A549 (cell line): ENCODE measurements at regions not wholly inside any gene's neighbourhood (a gene's known extent, or its start where the extent isn't known, plus 50 kb on each side); places are given as distances from the start of the nearest gene placed in this dataset.

ENCODE experiments used
- ATAC-seq, 2 experiments: fragments of 200-7000 bp in 1 of 2; fragments of >200 bp in 1 of 2; cut with Nextera tagmentation in 1 of 2; cut with Tn5 transposase in 1 of 2; 3 replicates each; pipeline versions ENCODE4 v1.8.0 to v1.9.1; 2018 to 2020; ENCODE audit warnings: mild to moderate bottlenecking in 1 of 2, moderate library complexity in 1 of 2
- CTCF ChIA-PET: fragments of 300-600 bp; sonication (Branson Sonifier 250); formaldehyde crosslinking; extraction: SDS; loops from one replicate; lab custom pipeline; 2021; ENCODE audit warnings: antibody characterized with exemption, inconsistent platforms; lab: Yijun Ruan, JAX
- POLR2A ChIA-PET: fragments of 350-600 bp; formaldehyde crosslinking; extraction: SDS; loops from one replicate; lab custom pipeline; 2021; ENCODE audit warnings: antibody characterized with exemption, inconsistent platforms; lab: Yijun Ruan, JAX
- DNase-seq, 2 experiments: peaks; one replicate each; pipeline versions ENCODE4 v3.0.0 to v3.0.0-alpha.2; 2011 to 2016; ENCODE audit warnings: low read depth in 1 of 2, low spot score in 1 of 2
- FAIRE-seq: peaks from 2 replicates; lab custom pipeline; 2011; peaks lifted over from hg19 to GRCh38; lab: Jason Lieb, UNC
- H3K27ac ChIP-seq, 2 experiments: fragments of >200 bp; sonication (Bioruptor Twin); formaldehyde crosslinking; 3 replicates each; pipeline ENCODE4 v1.5.1; 2016 to 2017
- H3K4me1 ChIP-seq: fragments of >200 bp; sonication (Bioruptor Twin); formaldehyde crosslinking; 3 replicates; pipeline ENCODE4 v1.6.1; 2016
- H3K4me2 ChIP-seq: fragments of >200 bp; sonication (Bioruptor Twin); formaldehyde crosslinking; 3 replicates; pipeline ENCODE4 v1.6.1; 2016
- H3K4me3 ChIP-seq: fragments of >200 bp; sonication (Bioruptor Twin); formaldehyde crosslinking; 3 replicates; pipeline ENCODE4 v1.5.1; 2016
- H3K9me3 ChIP-seq: fragments of >200 bp; sonication (Bioruptor Twin); formaldehyde crosslinking; 3 replicates; pipeline ENCODE4 v1.6.1; 2016
- BCL3 ChIP-seq: fragments of >200 bp; sonication (Bioruptor Twin); formaldehyde crosslinking; IDR thresholded peaks from 3 replicates; pipeline ENCODE4 v1.6.1; 2016
- BHLHE40 ChIP-seq: IDR thresholded peaks from 2 replicates; pipeline ENCODE4 v1.6.1; 2012; ENCODE audit warnings: low read depth, low read length, inconsistent platforms
- CBX2 ChIP-seq: fragments of 200-600 bp; sonication (generic); IDR thresholded peaks from 2 replicates; pipeline ENCODE4 v1.6.1; 2016; ENCODE audit warnings: low read depth, mild to moderate bottlenecking, borderline replicate concordance
- CBX8 ChIP-seq: fragments of 200-600 bp; sonication (generic); IDR thresholded peaks from 2 replicates; pipeline ENCODE4 v1.6.1; 2016
- CEBPB ChIP-seq, 2 experiments: fragments of >200 bp in 1 of 2; sonication (Bioruptor Twin) in 1 of 2; formaldehyde crosslinking in 1 of 2; IDR thresholded peaks; 2 replicates each; pipeline ENCODE4 v1.6.1; 2012 to 2016
- CHD2 ChIP-seq: fragments of 150-350 bp; IDR thresholded peaks from 2 replicates; pipeline ENCODE4 v1.6.1; 2014; ENCODE audit warnings: low read length; ENCODE audit not compliant: partially characterized antibody
- ELK1 ChIP-seq: fragments of 150-350 bp; IDR thresholded peaks from 2 replicates; pipeline ENCODE4 v1.6.1; 2014; ENCODE audit warnings: low read depth, mild to moderate bottlenecking, low read length
- FOXS1 ChIP-seq: fragments of 250-450 bp; sonication (Bioruptor Pico); IDR thresholded peaks from 2 replicates; pipeline ENCODE4 v1.5.0; 2020; ENCODE audit warnings: mild to moderate bottlenecking, moderate library complexity
- GATA3 ChIP-seq: IDR thresholded peaks from 2 replicates; pipeline ENCODE4 v1.6.1; 2012; ENCODE audit warnings: borderline replicate concordance
- JUN ChIP-seq, 2 experiments: fragments of >200 bp; sonication (Bioruptor Twin); formaldehyde crosslinking; IDR thresholded peaks; 2 replicates in 1 of 2; 3 replicates in 1 of 2; pipeline ENCODE4 v1.6.1; 2016 to 2017
- JUNB ChIP-seq: fragments of >200 bp; sonication (Bioruptor Twin); formaldehyde crosslinking; IDR thresholded peaks from 2 replicates; pipeline ENCODE4 v1.6.1; 2016
- KDM5A ChIP-seq: fragments of 200-600 bp; sonication (generic); IDR thresholded peaks from 2 replicates; pipeline ENCODE4 v1.6.1; 2016; ENCODE audit warnings: antibody characterized with exemption, mild to moderate bottlenecking
- MAX ChIP-seq: IDR thresholded peaks from 2 replicates; pipeline ENCODE4 v1.6.1; 2012
- NFE2L2 ChIP-seq: fragments of 150-350 bp; conservative IDR thresholded peaks from 2 replicates; pipeline ENCODE4 v1.6.1; 2014; ENCODE audit warnings: low read length
- NPAS2 ChIP-seq: fragments of 250-450 bp; sonication (Bioruptor Pico); IDR thresholded peaks from 2 replicates; pipeline ENCODE4 v1.8.0; 2022; ENCODE audit warnings: mild to moderate bottlenecking, moderate library complexity, borderline replicate concordance
- PBX3 ChIP-seq: IDR thresholded peaks from 2 replicates; pipeline ENCODE4 v1.6.1; 2012
- POLR2AphosphoS2 ChIP-seq: conservative IDR thresholded peaks from 2 replicates; pipeline ENCODE4 v1.6.1; 2012; ENCODE audit warnings: low read length, improper control_type of control experiment, inconsistent platforms
- RAD21 ChIP-seq, 2 experiments: fragments of >200 bp in 1 of 2; sonication (Bioruptor Twin) in 1 of 2; formaldehyde crosslinking in 1 of 2; IDR thresholded peaks in 1 of 2; conservative IDR thresholded peaks in 1 of 2; 2 replicates in 1 of 2; 3 replicates in 1 of 2; pipeline ENCODE4 v1.6.1; 2012 to 2018; ENCODE audit warnings: inconsistent platforms in 1 of 2
- RARB ChIP-seq: fragments of 250-450 bp; sonication (Bioruptor Pico); IDR thresholded peaks from 2 replicates; pipeline ENCODE4 v1.8.0; 2021; ENCODE audit warnings: mild to moderate bottlenecking, moderate library complexity
- RCOR1 ChIP-seq: fragments of 150-350 bp; IDR thresholded peaks from 2 replicates; pipeline ENCODE4 v1.6.1; 2014; ENCODE audit warnings: antibody characterized with exemption, low read length, low read depth
- USF2 ChIP-seq: fragments of 450-650 bp; IDR thresholded peaks from 2 replicates; pipeline ENCODE4 v1.6.1; 2014; ENCODE audit warnings: antibody characterized with exemption
- ZC3H11A ChIP-seq: fragments of 450-650 bp; IDR thresholded peaks from 2 replicates; pipeline ENCODE4 v1.6.1; 2014; ENCODE audit warnings: antibody characterized with exemption, mild to moderate bottlenecking
- ZFP36 ChIP-seq: fragments of 450-650 bp; IDR thresholded peaks from 2 replicates; pipeline ENCODE4 v1.6.1; 2014; ENCODE audit warnings: borderline replicate concordance; ENCODE audit not compliant: partially characterized antibody
- ZSCAN20 ChIP-seq: fragments of 250-450 bp; sonication (Bioruptor Pico); IDR thresholded peaks from 2 replicates; pipeline ENCODE4 v1.8.0; 2022; ENCODE audit warnings: mild to moderate bottlenecking, moderate library complexity
- WGBS: methylation state at CpG from one replicate; pipeline ENCODE4 v1.1.6; 2017; ENCODE audit errors: missing lambda C conversion rate; 5-methylcytosine and 5-hydroxymethylcytosine counted together

GRCh38 chr1:213327017-213327667 lies 276.1 kb downstream of the RPS6KC1 start:
- Histone ChIP-seq H3K9me3 (no peaks in the 10 kb centered on the region), H3K4me2 (peak overlapping the region; percentile 25; the same call in 1 of the 3 replicates), H3K4me3 (no peak overlapping the region), H3K27ac (no peak overlapping the region)
- peak in 1 of 2 experiments; percentile 9 for DNase-seq
- no peak; a peak in 1 of 6 replicates for ATAC-seq
- POLR2A ChIA-PET: no interaction called here
- no peak for FAIRE-seq
- TF ChIP-seq ZSCAN20 (CRISPR knock-in tag) (no peak), PBX3 (no peak), CBX8 (no peak), NFE2L2 (no peak), NPAS2 (CRISPR knock-in tag) (no peak)
- TF ChIP-seq, all 56 proteins: peak for 0
- peaks cover 10% of the 10 kb centered on the region; the same call in 2 of the 3 replicates for H3K4me1 ChIP-seq
- WGBS: 57% methylated on average over 5 of the region's 5 CpGs
- CTCF ChIA-PET: no interaction called here

GRCh38 chr1:213329406-213330008 lies 278.5 kb downstream of the RPS6KC1 start:
- Histone ChIP-seq H3K4me1 (peaks cover 10% of the 10 kb centered on the region; the same call in 2 of the 3 replicates), H3K4me2 (no peak overlapping the region), H3K4me3 (no peak overlapping the region), H3K27ac (no peak overlapping the region), H3K9me3 (no peaks in the 10 kb centered on the region)
- CTCF ChIA-PET: interaction anchor here (1.3 kb wide), 1 partner anchor 12 kb away, joined by 3 read pairs; no protein-coding TSS in a partner anchor
- no peak for TF ChIP-seq ELK1
- no peak for TF ChIP-seq KDM5A
- TF ChIP-seq CHD2: no peak
- no peak for TF ChIP-seq RARB (CRISPR knock-in tag)
- no peak for TF ChIP-seq POLR2AphosphoS2
- TF ChIP-seq BHLHE40: no peak
- TF ChIP-seq CEBPB (IDR thresholded peaks at IDR 0.05): no peak
- no peak for TF ChIP-seq CBX2
- no peak for TF ChIP-seq ZFP36
- no peak for TF ChIP-seq JUN (IDR thresholded peaks at IDR 0.05)
- no peak for TF ChIP-seq ZC3H11A
- TF ChIP-seq MAX: no peak
- no peak for TF ChIP-seq USF2
- TF ChIP-seq GATA3: no peak
- TF ChIP-seq FOXS1 (CRISPR knock-in tag): no peak
- no peak for TF ChIP-seq RCOR1
- no peak for TF ChIP-seq RAD21 (conservative IDR thresholded peaks at IDR 0.05 in 1 of 2, IDR thresholded peaks at IDR 0.05 in 1 of 2)
- TF ChIP-seq JUNB: no peak
- no peak for TF ChIP-seq BCL3
- ATAC-seq: no peak
- no peak for FAIRE-seq
- WGBS: 43% methylated on average over 11 of the region's 11 CpGs
- POLR2A ChIA-PET: no interaction called here
- no peak for DNase-seq
